HFF-Myc (cell line): ENCODE measurements at regions not wholly inside any gene's neighbourhood (a gene's known extent, or its start where the extent isn't known, plus 50 kb on each side); places are given as distances from the start of the nearest gene placed in this dataset.

Experiments used
- DNase-seq: peaks from one replicate; pipeline ENCODE4 v3.0.0-alpha.2; 2011; ENCODE audit warnings: low read depth; ENCODE audit errors: extremely low read depth
- H3K4me3 ChIP-seq: replicated peaks from 2 replicates; pipeline ENCODE4 v1.5.1; 2011; ENCODE audit warnings: low read depth, mild to moderate bottlenecking, control low read depth, low read length
- CTCF ChIP-seq: IDR thresholded peaks from 2 replicates; pipeline ENCODE4 v1.5.1; 2012; ENCODE audit warnings: mild to moderate bottlenecking, low read depth, low read length, control low read depth; ENCODE audit errors: missing control alignments

DNA sequence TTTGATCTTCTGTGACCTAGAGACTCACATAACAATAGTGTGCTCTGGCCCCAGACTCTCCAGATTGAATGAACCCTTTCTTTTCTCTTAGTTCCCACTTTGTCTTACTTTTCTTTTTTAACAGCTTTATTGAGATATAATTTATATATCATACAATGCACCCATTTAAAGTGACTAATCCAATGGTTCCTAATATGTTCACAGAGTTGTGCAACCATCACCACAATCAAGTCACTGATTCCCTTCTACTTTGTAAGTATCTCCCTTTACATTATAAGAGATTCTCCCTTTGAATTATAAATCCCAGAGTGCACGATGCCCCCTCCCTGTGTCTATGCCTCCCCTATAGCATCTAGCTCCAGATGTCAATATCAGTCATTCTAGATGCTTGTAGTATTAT lies 172.4 kb downstream of the HINT1 start:
- no peak for TF ChIP-seq CTCF
- DNase-seq, result no peak
- no peak overlapping the region for H3K4me3 ChIP-seq

DNA sequence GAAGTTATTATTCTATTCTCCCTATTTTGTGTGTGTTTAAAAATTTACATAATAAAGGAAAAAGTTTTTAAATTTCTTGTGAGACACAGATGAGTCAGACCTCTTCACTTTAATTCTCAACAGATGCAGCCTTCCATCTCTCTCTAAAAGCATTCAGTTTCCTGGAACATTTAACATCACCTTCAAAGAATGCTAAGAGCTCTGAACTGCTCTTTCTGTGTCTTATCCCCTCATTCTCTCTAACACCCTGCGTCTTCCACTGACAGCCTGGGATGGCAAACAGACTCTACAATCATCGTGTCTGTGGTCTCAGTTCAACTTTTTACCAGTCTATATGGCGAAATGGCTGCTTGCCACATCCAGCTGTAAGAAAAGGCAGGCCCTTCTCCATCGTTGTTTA lies 173.0 kb downstream of the HINT1 start:
- H3K4me3 ChIP-seq, result no peak overlapping the region
- peak; percentile 68 for DNase-seq
- no peak for TF ChIP-seq CTCF

DNA sequence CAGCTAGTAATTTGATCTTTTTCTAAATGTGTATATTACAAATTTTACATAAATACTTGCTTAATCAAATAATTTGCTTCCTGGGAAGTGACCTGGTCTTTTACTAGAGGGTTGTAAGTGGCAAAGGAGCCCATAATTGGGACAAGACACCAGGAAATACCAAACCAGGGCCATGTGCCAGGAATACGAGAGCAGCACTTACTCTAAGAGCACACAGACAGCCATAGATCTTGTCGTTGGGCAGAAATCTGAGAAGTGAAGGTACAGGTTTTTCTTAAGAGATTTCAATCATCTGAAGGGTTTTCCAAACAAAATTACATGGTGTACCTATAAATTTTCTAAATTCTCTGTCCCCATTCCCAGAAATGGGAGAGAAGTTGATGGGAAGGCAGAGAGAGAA lies 179.3 kb downstream of the HINT1 start:
- H3K4me3 ChIP-seq, result no peak overlapping the region
- no peak for TF ChIP-seq CTCF
- DNase-seq, result no peak

DNA sequence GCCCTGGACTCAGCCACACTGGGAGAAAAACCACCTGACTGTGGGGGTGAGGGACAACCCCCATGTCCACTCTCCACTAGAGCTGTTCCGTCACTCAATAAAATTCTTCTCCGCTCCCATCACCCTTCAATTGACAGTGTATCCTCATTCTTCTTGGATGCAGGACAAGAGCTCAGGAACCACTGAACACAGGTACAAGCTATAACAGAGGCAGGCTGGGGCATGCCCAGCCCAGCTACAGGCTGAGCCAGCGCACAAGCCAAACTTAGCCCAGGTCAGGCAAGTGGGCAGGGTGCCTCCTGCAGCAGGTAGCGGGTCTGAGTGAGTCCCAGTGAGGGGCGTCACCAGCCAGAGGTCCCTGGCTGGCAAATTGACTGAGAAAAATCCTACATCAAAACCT lies 183.4 kb downstream of the HINT1 start:
- no peak for TF ChIP-seq CTCF
- no peak for DNase-seq
- no peak overlapping the region for H3K4me3 ChIP-seq

DNA sequence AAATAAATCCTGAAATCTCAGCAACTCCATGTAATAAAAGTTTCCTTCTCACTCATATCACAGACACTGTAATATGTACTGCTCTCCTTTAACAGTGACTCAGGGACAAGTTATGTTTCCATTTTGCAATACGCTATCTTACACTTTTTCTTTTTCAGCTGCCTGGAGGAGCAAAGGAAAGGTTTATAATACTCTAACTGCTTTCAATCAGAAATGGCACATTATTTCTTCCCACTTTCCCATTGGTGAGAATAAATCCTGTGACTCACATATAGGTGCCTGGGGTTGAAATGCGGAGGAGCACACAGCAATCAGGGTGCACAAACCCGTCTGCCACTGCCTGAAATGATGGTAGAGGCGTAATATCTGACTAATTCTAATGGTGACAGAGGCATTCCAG lies 186.6 kb downstream of the HINT1 start:
- H3K4me3 ChIP-seq, result no peak overlapping the region
- TF ChIP-seq CTCF, result no peak
- no peak for DNase-seq

DNA sequence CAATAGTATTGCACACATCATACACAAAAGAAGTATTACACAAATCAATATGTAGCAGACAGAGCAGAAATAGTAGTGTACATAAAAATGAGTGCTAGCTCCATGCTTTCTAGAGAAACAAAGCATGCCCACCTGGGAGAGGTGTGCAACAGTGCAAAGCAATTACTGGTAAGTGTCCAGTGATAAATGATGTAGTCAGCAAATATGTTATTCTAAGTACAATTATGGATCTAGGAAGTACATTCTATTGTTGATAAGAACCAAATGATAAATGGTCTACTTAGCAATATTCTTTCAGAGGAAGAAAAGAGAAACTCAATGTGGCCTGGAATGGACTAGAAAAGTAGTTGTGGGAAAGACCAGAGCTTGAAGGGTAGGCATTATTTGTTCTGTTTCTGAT lies 188.6 kb downstream of the HINT1 start:
- no peak for DNase-seq
- TF ChIP-seq CTCF, result no peak
- H3K4me3 ChIP-seq, result no peak overlapping the region

GRCh38 chr5:130975847-130976246 lies 189.2 kb downstream of the HINT1 start:
- no peak for TF ChIP-seq CTCF
- no peak overlapping the region for H3K4me3 ChIP-seq
- DNase-seq, result no peak
